Tibial nerve (tissue), 4 donors: ENCODE measurements at regions not wholly inside any gene's neighbourhood (a gene's known extent, or its start where the extent isn't known, plus 50 kb on each side); places are given as distances from the start of the nearest gene placed in this dataset.

Experiments used
- DNase-seq, 2 donors: peaks; one replicate each; pipeline ENCODE4 v3.0.0-alpha.2; 2019; ENCODE audit warnings: low spot score in 2 of 2
- H3K27ac ChIP-seq, 4 donors: fragments of 200-600 bp; sonication (generic) in 3 of 4; one replicate each; pipeline ENCODE4 v1.5.1; 2017 to 2019; ENCODE audit warnings: mild to moderate bottlenecking in 1 of 4
- H3K27me3 ChIP-seq, 2 donors: fragments of 200-600 bp; sonication (generic) in 1 of 2; one replicate each; pipeline versions ENCODE4 v1.5.1 to v1.6.0; 2017 to 2019
- H3K36me3 ChIP-seq, 3 donors: fragments of 200-600 bp; sonication (generic); one replicate each; pipeline ENCODE4 v1.5.1; 2018 to 2019
- H3K4me1 ChIP-seq, 4 donors: fragments of 200-600 bp; sonication (generic) in 3 of 4; one replicate each; pipeline ENCODE4 v1.5.1; 2017 to 2019
- H3K4me3 ChIP-seq, 4 donors: fragments of 200-600 bp; sonication (generic) in 3 of 4; one replicate each; pipeline ENCODE4 v1.5.1; 2017 to 2019; ENCODE audit warnings: mild to moderate bottlenecking in 1 of 4, moderate library complexity in 1 of 4
- H3K9me3 ChIP-seq, 4 donors: fragments of 200-600 bp; sonication (generic) in 3 of 4; one replicate each; pipeline ENCODE4 v1.5.1; 2017 to 2019
- EP300 ChIP-seq, 2 donors: sonication (generic); formaldehyde crosslinking; IDR thresholded peaks; one replicate each; pipeline ENCODE4 v1.6.1; 2017; ENCODE audit warnings: antibody characterized with exemption in 2 of 2, mild to moderate bottlenecking in 1 of 2
- POLR2A ChIP-seq, 2 donors: fragments of 450-650 bp; IDR thresholded peaks; one replicate each; pipeline ENCODE4 v1.6.1; 2017; ENCODE audit warnings: antibody characterized with exemption in 2 of 2, mild to moderate bottlenecking in 2 of 2, moderate library complexity in 2 of 2
- WGBS, 2 donors: methylation state at CpG; one replicate each; pipeline ENCODE4 v1.1.5; 2018; 5-methylcytosine and 5-hydroxymethylcytosine counted together
- TF ChIP-seq, protein P1 (sequence below), 5 experiments: fragments of 200-600 bp in 3 of 5; fragments of 450-650 bp in 2 of 5; sonication (generic) in 3 of 5; IDR thresholded peaks; one replicate each; pipeline ENCODE4 v1.5.1; 2016 to 2019; ENCODE audit warnings: antibody characterized with exemption in 5 of 5, mild to moderate bottlenecking in 3 of 5, moderate library complexity in 2 of 5

DNA sequence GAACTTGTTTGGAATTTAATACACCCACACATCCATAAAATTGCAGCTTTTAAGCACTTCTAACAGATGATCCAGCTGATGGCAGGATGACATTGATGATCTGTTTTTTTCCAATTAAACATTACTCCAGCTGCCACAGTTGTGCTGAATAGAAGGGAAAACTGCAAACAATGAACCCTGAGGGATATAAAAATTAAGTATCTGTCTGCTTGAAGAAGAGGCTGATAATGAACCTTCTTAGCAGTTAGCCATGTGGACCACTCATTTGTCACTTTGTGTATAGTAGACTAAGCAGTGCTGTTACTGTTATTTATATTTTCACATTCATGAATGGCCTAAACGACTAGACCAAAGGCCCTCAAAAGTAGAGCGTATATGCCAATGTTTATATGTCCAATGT lies 1201.0 kb upstream of the LRRTM1 start:
- TF ChIP-seq, protein P1, sequence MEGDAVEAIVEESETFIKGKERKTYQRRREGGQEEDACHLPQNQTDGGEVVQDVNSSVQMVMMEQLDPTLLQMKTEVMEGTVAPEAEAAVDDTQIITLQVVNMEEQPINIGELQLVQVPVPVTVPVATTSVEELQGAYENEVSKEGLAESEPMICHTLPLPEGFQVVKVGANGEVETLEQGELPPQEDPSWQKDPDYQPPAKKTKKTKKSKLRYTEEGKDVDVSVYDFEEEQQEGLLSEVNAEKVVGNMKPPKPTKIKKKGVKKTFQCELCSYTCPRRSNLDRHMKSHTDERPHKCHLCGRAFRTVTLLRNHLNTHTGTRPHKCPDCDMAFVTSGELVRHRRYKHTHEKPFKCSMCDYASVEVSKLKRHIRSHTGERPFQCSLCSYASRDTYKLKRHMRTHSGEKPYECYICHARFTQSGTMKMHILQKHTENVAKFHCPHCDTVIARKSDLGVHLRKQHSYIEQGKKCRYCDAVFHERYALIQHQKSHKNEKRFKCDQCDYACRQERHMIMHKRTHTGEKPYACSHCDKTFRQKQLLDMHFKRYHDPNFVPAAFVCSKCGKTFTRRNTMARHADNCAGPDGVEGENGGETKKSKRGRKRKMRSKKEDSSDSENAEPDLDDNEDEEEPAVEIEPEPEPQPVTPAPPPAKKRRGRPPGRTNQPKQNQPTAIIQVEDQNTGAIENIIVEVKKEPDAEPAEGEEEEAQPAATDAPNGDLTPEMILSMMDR (IDR thresholded peaks at IDR 0.05) = no peak
- TF ChIP-seq POLR2A (IDR thresholded peaks at IDR 0.05) (no peak), EP300 (IDR thresholded peaks at IDR 0.05) (no peak)
- H3K4me1 ChIP-seq = no peaks in the 10 kb centered on the region
- WGBS, 2 donors = 67 to 73% methylated on average over 2 of the region's 2 CpGs
- DNase-seq = no peak
- no peaks in the 10 kb centered on the region for H3K9me3 ChIP-seq
- H3K27me3 ChIP-seq = no peaks in the 10 kb centered on the region
- H3K36me3 ChIP-seq = no peaks in the 10 kb centered on the region
- H3K27ac ChIP-seq = no peak overlapping the region
- no peak overlapping the region for H3K4me3 ChIP-seq

DNA sequence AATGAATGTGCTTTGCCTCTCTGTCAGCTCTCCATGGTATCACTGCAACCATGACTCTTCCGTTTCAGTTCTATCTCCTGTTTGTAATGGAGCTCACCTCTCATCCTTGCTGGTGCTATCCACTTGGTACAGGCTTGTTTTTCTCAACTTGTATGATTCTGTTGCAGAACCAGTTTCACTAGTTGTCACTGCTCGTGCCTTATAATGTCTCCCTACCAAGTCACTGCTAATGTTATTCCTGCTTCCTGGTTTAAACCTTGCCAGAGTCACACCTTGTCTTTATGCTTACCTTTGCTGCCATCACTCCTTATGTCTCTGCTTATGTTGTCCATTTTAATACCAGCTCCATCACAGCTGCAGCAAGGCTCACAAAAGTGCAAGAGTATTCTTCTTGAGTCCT lies 1191.0 kb upstream of the LRRTM1 start:
- Histone ChIP-seq H3K36me3 (no peaks in the 10 kb centered on the region), H3K4me1 (no peaks in the 10 kb centered on the region), H3K9me3 (no peaks in the 10 kb centered on the region), H3K27me3 (no peaks in the 10 kb centered on the region), H3K4me3 (no peak overlapping the region), H3K27ac (no peak overlapping the region)
- no peak for DNase-seq
- 82 to 87% methylated on average over 2 of the region's 2 CpGs for WGBS, 2 donors
- TF ChIP-seq EP300 (IDR thresholded peaks at IDR 0.05) = no peak
- TF ChIP-seq, protein P1 (IDR thresholded peaks at IDR 0.05) = no peak
- TF ChIP-seq POLR2A (IDR thresholded peaks at IDR 0.05) = no peak

DNA sequence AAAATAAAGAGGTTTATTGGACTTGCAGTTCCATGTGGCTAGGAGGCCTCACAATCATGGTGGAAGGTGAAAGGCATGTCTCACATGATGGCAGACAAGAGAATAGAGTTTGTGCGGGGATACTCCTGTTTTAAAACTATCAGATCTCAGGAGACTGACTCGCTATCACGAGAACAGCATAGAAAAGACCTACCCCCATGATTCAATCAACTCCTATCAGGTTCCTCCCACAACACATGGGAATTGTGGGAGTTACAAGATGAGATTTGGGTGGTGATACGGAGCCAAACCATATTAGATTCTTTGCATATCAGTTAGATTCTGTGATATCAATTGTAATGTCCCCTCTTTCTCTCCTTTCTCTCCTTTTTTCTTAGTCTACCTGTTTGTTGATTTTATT lies 1178.7 kb upstream of the LRRTM1 start:
- H3K9me3 ChIP-seq = peaks cover 0 to 12% (median 0%) of the 10 kb centered on the region in 4 donors
- no peak for DNase-seq
- H3K27me3 ChIP-seq = no peaks in the 10 kb centered on the region
- no peaks in the 10 kb centered on the region for H3K4me1 ChIP-seq
- TF ChIP-seq POLR2A (IDR thresholded peaks at IDR 0.05) (no peak), EP300 (IDR thresholded peaks at IDR 0.05) (no peak)
- TF ChIP-seq, protein P1 (IDR thresholded peaks at IDR 0.05) = no peak
- WGBS, 2 donors = 87 to 93% methylated on average over 4 of the region's 4 CpGs
- no peak overlapping the region for H3K4me3 ChIP-seq
- H3K36me3 ChIP-seq = no peaks in the 10 kb centered on the region
- H3K27ac ChIP-seq = no peak overlapping the region

DNA sequence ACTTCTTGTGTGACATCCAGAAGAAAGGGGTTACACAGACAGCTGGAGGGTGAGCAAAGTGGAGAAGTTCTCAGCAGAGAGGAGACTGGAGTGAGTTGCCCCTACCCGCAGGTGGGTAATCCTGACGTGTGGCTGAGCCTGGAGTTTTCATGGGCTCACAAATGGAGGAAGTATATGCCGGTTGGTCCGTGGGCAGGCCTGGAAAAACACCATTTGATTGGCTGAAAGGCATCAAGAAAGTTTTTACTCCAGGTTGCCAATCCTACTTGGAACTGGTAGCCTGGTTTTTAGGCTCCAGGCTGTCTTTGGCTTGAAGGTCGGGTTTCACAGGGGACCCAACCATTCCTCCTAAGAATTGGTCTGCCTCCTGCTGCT lies 1177.4 kb upstream of the LRRTM1 start:
- WGBS, 2 donors = 93 to 94% methylated on average over 5 of the region's 5 CpGs

DNA sequence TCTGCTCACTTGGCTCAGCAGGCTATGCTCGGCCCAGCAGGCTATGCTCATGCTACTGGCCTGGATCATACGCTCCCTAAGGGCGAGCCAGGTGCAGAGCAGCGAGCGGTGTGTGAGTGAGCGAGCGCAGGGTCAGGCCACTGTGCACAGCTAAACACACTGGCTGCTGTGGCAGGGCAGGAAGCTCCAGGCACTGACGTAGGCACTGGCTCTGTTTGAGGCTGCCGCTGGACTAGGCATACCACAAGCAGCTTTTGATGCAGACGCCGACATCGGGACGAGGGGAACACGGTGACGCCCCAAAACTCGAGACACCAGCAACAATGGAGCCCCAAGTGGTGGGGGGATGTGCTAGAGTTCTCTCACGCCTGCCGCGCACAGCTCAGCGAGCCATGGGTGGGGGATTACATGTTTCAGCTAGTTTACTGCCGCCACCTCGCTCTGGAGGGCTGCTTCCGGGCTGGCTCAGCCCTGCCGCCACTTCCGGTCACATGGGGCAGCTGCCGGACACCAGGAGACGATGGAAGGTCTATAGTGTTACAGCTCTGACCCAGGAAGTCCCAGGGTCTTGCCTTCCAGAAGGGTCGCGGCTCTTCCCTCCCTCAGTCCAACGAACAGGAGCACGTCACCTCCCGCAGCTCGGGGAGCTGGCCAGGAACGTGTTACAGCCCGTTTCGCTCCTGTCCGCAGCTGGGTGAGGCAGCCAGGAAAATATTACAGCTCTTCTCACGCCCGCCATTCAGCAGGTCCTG lies 1176.9 kb upstream of the LRRTM1 start:
- no peak overlapping the region for H3K27ac ChIP-seq
- no peaks in the 10 kb centered on the region for H3K36me3 ChIP-seq
- no peaks in the 10 kb centered on the region for H3K27me3 ChIP-seq
- DNase-seq = no peak
- H3K4me1 ChIP-seq = no peaks in the 10 kb centered on the region
- 92 to 93% methylated on average over 26 to 33 of the region's 39 CpGs for WGBS, 2 donors
- TF ChIP-seq POLR2A (IDR thresholded peaks at IDR 0.05) (no peak), EP300 (IDR thresholded peaks at IDR 0.05) (no peak)
- TF ChIP-seq, protein P1 (IDR thresholded peaks at IDR 0.05) = no peak
- H3K9me3 ChIP-seq = peaks cover 0 to 12% (median 0%) of the 10 kb centered on the region in 4 donors
- no peak overlapping the region for H3K4me3 ChIP-seq

More for the DNA sequence above, 1177.4 kb upstream of the LRRTM1 start:
- no peak for DNase-seq
- no peak overlapping the region for H3K27ac ChIP-seq
- H3K36me3 ChIP-seq = no peaks in the 10 kb centered on the region
- TF ChIP-seq, protein P1 (IDR thresholded peaks at IDR 0.05) = no peak
- no peak for TF ChIP-seq POLR2A (IDR thresholded peaks at IDR 0.05)
- no peak for TF ChIP-seq EP300 (IDR thresholded peaks at IDR 0.05)
- H3K9me3 ChIP-seq = peaks cover 0 to 12% (median 0%) of the 10 kb centered on the region in 4 donors
- H3K4me1 ChIP-seq = no peaks in the 10 kb centered on the region
- no peak overlapping the region for H3K4me3 ChIP-seq
- no peaks in the 10 kb centered on the region for H3K27me3 ChIP-seq
